Caco-2 (cell line): ENCODE measurements at regions not wholly inside any gene's neighbourhood (a gene's known extent, or its start where the extent isn't known, plus 50 kb on each side); places are given as distances from the start of the nearest gene placed in this dataset.
"Not testable (repeated sequence)": the region's sequence is repeated elsewhere in the genome, so short reads cannot be mapped to it uniquely, and the experiment has no call there.

Experiments used
- BruUV-seq: library from RNA; stranded (reverse); fragments of 400-500 nt; replicated peaks from 2 replicates; lab custom pipeline; 2021; lab: Mats Ljungman, UMichigan
- CTCF ChIA-PET: fragments of 300-600 bp; sonication (Branson Sonifier 250); formaldehyde crosslinking; loops from one replicate; lab custom pipeline; 2022; ENCODE audit warnings: antibody characterized with exemption; lab: Charles Lee
- POLR2A ChIA-PET: fragments of 300-600 bp; sonication (Branson Sonifier 250); formaldehyde crosslinking; loops from one replicate; lab custom pipeline; 2022; ENCODE audit warnings: antibody characterized with exemption; lab: Charles Lee
- DNase-seq, 2 experiments: peaks; one replicate each; pipeline versions ENCODE4 v3.0.0 to v3.0.0-alpha.2; 2020 to 2022
- H3K27me3 ChIP-seq: replicated peaks from 2 replicates; pipeline ENCODE4 v1.6.0; 2011; ENCODE audit warnings: low read length; ENCODE audit not compliant: control insufficient read depth, insufficient read depth
- H3K36me3 ChIP-seq: 2 replicates; pipeline ENCODE4 v1.5.1; 2011; ENCODE audit warnings: low read length; ENCODE audit not compliant: control insufficient read depth, insufficient read depth
- H3K4me1 ChIP-seq: fragments of 250-450 bp; sonication (Bioruptor Pico); 2 replicates; pipeline ENCODE4 v1.5.1; 2020; ENCODE audit warnings: mild to moderate bottlenecking
- H3K4me3 ChIP-seq: 2 replicates; pipeline ENCODE4 v1.5.1; 2011; ENCODE audit warnings: low read depth, mild to moderate bottlenecking, control low read depth, low read length
- H3K9me3 ChIP-seq: fragments of 250-450 bp; sonication (Bioruptor Pico); 2 replicates; pipeline ENCODE4 v1.5.1; 2020; ENCODE audit warnings: mild to moderate bottlenecking, moderate library complexity
- H3K27ac Mint-ChIP-seq: one replicate; pipeline ENCODE4 v1.8.0; 2022; ENCODE audit warnings: mixed read lengths; ENCODE audit not compliant: unreplicated experiment
- H3K27me3 Mint-ChIP-seq: one replicate; pipeline ENCODE4 v1.8.0; 2022; ENCODE audit warnings: mixed read lengths; ENCODE audit not compliant: insufficient read depth, unreplicated experiment
- H3K36me3 Mint-ChIP-seq: one replicate; pipeline ENCODE4 v1.8.0; 2022; ENCODE audit warnings: mild to moderate bottlenecking, mixed read lengths; ENCODE audit not compliant: insufficient read depth, unreplicated experiment
- H3K4me1 Mint-ChIP-seq: one replicate; pipeline ENCODE4 v1.8.0; 2022; ENCODE audit warnings: low read depth, mixed read lengths; ENCODE audit not compliant: unreplicated experiment
- H3K4me3 Mint-ChIP-seq: one replicate; pipeline ENCODE4 v1.8.0; 2022; ENCODE audit warnings: mild to moderate bottlenecking, moderate library complexity, mixed read lengths; ENCODE audit not compliant: unreplicated experiment
- H3K9me3 Mint-ChIP-seq: one replicate; pipeline ENCODE4 v1.8.0; 2022; ENCODE audit warnings: mixed read lengths; ENCODE audit not compliant: unreplicated experiment
- intact Hi-C: fragments of 100-400 bp; cut with micrococcal nuclease; formaldehyde crosslinking; loops from one replicate; pipeline ENCODE4 v1.10.0; 2022; ENCODE audit not compliant: unreplicated experiment
- TF ChIP-seq, protein P1 (sequence below), 2 experiments: fragments of 200-600 bp in 1 of 2; IDR thresholded peaks; 1 replicate in 1 of 2; 2 replicates in 1 of 2; pipeline versions ENCODE4 v1.5.1 to v1.8.0; 2011 to 2022; ENCODE audit warnings: antibody characterized with exemption in 1 of 2, control low read depth in 1 of 2, inconsistent platforms in 1 of 2, low read depth in 1 of 2, low read length in 1 of 2, mild to moderate bottlenecking in 1 of 2, moderate library complexity in 1 of 2; ENCODE audit not compliant: insufficient read depth in 1 of 2, severe bottlenecking in 1 of 2, unreplicated experiment in 1 of 2

DNA sequence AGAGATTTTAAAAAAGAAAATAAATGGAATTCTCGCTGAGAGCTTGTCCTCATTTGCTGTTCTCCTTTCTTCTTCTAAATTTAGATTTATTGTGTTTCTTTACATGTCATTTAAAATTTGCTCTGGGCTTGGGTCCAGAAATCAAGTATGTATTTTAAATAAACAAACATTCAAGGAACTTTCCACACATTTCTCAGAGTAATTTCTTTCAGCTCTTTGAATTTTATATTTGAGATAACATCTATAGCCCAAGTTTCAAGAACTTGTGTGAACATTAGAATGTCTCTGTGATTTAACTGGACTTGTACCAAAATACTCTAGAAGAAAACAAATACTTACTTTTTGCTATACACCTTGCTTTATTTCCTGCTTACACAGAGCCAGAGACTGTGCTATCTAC lies 192.3 kb downstream of the TMEM200A start:
- H3K4me1 Mint-ChIP-seq: no peaks in the 10 kb centered on the region
- TF ChIP-seq, protein P1, sequence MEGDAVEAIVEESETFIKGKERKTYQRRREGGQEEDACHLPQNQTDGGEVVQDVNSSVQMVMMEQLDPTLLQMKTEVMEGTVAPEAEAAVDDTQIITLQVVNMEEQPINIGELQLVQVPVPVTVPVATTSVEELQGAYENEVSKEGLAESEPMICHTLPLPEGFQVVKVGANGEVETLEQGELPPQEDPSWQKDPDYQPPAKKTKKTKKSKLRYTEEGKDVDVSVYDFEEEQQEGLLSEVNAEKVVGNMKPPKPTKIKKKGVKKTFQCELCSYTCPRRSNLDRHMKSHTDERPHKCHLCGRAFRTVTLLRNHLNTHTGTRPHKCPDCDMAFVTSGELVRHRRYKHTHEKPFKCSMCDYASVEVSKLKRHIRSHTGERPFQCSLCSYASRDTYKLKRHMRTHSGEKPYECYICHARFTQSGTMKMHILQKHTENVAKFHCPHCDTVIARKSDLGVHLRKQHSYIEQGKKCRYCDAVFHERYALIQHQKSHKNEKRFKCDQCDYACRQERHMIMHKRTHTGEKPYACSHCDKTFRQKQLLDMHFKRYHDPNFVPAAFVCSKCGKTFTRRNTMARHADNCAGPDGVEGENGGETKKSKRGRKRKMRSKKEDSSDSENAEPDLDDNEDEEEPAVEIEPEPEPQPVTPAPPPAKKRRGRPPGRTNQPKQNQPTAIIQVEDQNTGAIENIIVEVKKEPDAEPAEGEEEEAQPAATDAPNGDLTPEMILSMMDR (IDR thresholded peaks at IDR 0.05; ENCODE audit: insufficient read depth in 1 of 2, low read depth in 1 of 2, low read length in 1 of 2, severe bottlenecking in 1 of 2, unreplicated experiment in 1 of 2): no peak
- H3K27ac Mint-ChIP-seq: no peak overlapping the region
- H3K4me3 ChIP-seq: no peak overlapping the region
- no peaks in the 10 kb centered on the region for H3K9me3 ChIP-seq
- H3K27me3 ChIP-seq: no peaks in the 10 kb centered on the region
- no peak overlapping the region for H3K4me3 Mint-ChIP-seq
- no TSS peak for BruUV-seq
- DNase-seq: no peak
- H3K36me3 Mint-ChIP-seq: no peaks in the 10 kb centered on the region
- no peaks in the 10 kb centered on the region for H3K9me3 Mint-ChIP-seq
- H3K36me3 ChIP-seq: no peaks in the 10 kb centered on the region
- ChIA-PET POLR2A (no interaction called here), CTCF (no interaction called here)
- intact Hi-C loops: no loop called here
- no peaks in the 10 kb centered on the region for H3K4me1 ChIP-seq
- H3K27me3 Mint-ChIP-seq: peaks cover 16% of the 10 kb centered on the region

DNA sequence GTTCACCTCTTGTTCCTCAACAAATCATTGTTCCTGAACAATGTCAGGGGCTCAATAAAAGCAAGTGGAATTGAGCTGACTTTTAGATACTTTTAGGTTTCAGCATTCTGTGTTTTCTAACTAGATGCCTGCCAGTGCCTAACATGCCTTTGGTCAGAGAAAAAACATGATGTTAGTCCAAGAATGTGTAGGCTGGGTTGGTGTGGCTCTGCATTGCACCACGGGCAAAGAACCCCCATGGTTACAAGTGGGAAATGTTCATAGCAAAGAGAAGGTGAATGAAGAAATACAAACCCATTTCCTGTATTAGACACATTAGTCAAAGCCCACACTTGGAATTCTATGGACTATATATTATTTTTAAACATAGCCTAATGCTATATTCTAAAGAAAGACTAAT lies 193.3 kb downstream of the TMEM200A start:
- DNase-seq: no peak
- Mint-ChIP-seq H3K9me3 (no peaks in the 10 kb centered on the region), H3K27ac (no peak overlapping the region), H3K36me3 (no peaks in the 10 kb centered on the region), H3K27me3 (peaks cover 13% of the 10 kb centered on the region), H3K4me3 (no peak overlapping the region), H3K4me1 (no peaks in the 10 kb centered on the region)
- Histone ChIP-seq H3K27me3 (no peaks in the 10 kb centered on the region), H3K9me3 (no peaks in the 10 kb centered on the region), H3K4me3 (no peak overlapping the region), H3K36me3 (no peaks in the 10 kb centered on the region), H3K4me1 (no peaks in the 10 kb centered on the region)
- CTCF ChIA-PET: no interaction called here
- BruUV-seq: no TSS peak
- POLR2A ChIA-PET: no interaction called here
- TF ChIP-seq, protein P1 (IDR thresholded peaks at IDR 0.05; ENCODE audit: insufficient read depth in 1 of 2, low read depth in 1 of 2, low read length in 1 of 2, severe bottlenecking in 1 of 2, unreplicated experiment in 1 of 2): no peak
- intact Hi-C loops: no loop called here

DNA sequence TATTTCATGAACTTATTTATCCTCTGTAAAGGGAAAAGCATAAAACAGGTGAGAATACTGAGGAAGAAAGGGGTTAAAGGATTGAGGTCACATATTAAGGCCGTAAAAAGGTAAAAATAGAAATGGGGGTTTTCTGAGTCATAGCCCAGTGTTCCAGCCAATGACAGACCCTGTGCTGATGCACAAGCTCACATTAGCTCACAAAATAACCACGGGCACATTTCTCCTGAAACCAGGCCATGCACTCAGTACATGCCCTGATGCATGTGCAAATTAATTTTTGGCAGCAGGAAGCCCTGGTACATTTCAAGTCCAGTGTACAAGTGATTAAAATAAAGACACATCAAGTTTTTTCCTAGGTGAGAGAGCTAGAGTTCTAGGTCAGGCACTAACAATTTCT lies 194.4 kb downstream of the TMEM200A start:
- Mint-ChIP-seq H3K9me3 (no peaks in the 10 kb centered on the region), H3K27ac (no peak overlapping the region), H3K4me1 (no peaks in the 10 kb centered on the region), H3K4me3 (no peak overlapping the region), H3K27me3 (peaks cover 12% of the 10 kb centered on the region), H3K36me3 (no peaks in the 10 kb centered on the region)
- CTCF ChIA-PET: no interaction called here
- BruUV-seq: no TSS peak
- H3K4me3 ChIP-seq: no peak overlapping the region
- intact Hi-C loops: no loop called here
- TF ChIP-seq, protein P1 (IDR thresholded peaks at IDR 0.05; ENCODE audit: insufficient read depth in 1 of 2, low read depth in 1 of 2, low read length in 1 of 2, severe bottlenecking in 1 of 2, unreplicated experiment in 1 of 2): no peak
- H3K9me3 ChIP-seq: no peaks in the 10 kb centered on the region
- no peaks in the 10 kb centered on the region for H3K4me1 ChIP-seq
- POLR2A ChIA-PET: no interaction called here
- H3K27me3 ChIP-seq: no peaks in the 10 kb centered on the region
- H3K36me3 ChIP-seq: no peaks in the 10 kb centered on the region
- DNase-seq: no peak

DNA sequence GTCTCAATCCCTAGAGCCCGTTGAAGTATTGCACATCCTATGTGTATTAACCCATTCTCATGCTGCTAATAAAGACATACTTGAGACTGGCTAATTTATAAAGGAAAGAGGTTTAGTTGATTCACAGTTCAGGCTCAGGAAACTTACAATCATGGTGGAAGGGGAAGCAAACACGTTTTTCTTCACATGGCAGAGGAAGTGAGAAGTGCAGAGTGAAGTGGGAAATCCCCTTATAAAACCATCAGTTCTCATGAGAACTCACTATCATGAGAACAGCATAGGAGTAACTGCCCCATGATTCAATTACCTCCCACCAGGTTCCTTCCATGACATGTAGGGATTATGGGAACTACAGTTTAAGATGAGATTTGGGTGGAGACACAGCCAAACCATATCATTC lies 195.3 kb downstream of the TMEM200A start:
- not testable (repeated sequence) for H3K9me3 Mint-ChIP-seq

More for the DNA sequence above, 195.3 kb downstream of the TMEM200A start:
- H3K36me3 Mint-ChIP-seq, H3K36me3 ChIP-seq, POLR2A ChIA-PET, H3K27me3 ChIP-seq, H3K4me3 Mint-ChIP-seq, H3K4me3 ChIP-seq, BruUV-seq, intact Hi-C loops, DNase-seq, H3K9me3 ChIP-seq, H3K27ac Mint-ChIP-seq, H3K4me1 Mint-ChIP-seq, H3K4me1 ChIP-seq, CTCF ChIA-PET: not testable (repeated sequence)
- H3K27me3 Mint-ChIP-seq: peaks cover 11% of the 10 kb centered on the region
